ENCODE measurements at regions not wholly inside any gene's neighbourhood (a gene's known extent, or its start where the extent isn't known, plus 50 kb on each side); places are given as distances from the start of the nearest gene placed in this dataset.
"Not testable (repeated sequence)": the region's sequence is repeated elsewhere in the genome, so short reads cannot be mapped to it uniquely, and the experiment has no call there.

DNA sequence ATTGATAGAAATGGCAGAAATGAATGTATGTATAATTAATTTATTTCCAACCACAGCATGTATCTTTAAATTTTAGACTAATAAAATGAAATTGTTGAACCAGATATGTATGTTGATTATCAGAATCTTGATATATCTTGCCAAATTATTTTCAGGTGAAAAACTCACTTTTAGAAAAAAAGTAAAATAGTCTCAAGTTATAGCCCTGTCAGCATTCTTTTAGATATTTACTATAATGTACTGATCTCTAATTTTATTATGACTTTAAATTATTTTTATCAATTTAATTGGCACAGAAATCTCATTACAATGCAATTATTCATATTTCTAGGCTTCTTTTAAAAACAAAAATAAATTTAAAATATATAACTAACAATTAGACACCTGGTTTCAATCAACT lies 1990.4 kb upstream of the CDH6 start:
- Histone ChIP-seq H3K79me2 (ENCODE audit: insufficient read depth, low read depth, low read length) (no peaks in the 10 kb centered on the region), H2AFZ (ENCODE audit: low read length) (no peak overlapping the region), H3K27ac (ENCODE audit: low read depth, low read length, poor library complexity, severe bottlenecking) (no peak overlapping the region), H3K36me3 (ENCODE audit: insufficient read depth, low read length) (no peaks in the 10 kb centered on the region), H4K20me1 (ENCODE audit: insufficient read depth, low read length) (no peaks in the 10 kb centered on the region), H3K4me2 (ENCODE audit: low read length) (no peak overlapping the region), H3K4me1 (ENCODE audit: insufficient read depth, low read length, poor library complexity, severe bottlenecking) (no peaks in the 10 kb centered on the region), H3K9me3 (ENCODE audit: low read length) (no peaks in the 10 kb centered on the region), H3K9me2 (ENCODE audit: insufficient read depth, low read length) (no peaks in the 10 kb centered on the region), H3K4me3 (ENCODE audit: low read depth, low read length, poor library complexity, severe bottlenecking) (no peak overlapping the region)
- DNase-seq (ENCODE audit: low spot score): no peak
- ChIA-PET POLR2A (no interaction called here), CTCF (ENCODE audit: unreplicated experiment) (no interaction called here)
- intact Hi-C loops (cut with micrococcal nuclease; ENCODE audit: unreplicated experiment): no loop called here
- BruUV-seq (replicated peaks): no TSS peak
- TF ChIP-seq, protein P1, sequence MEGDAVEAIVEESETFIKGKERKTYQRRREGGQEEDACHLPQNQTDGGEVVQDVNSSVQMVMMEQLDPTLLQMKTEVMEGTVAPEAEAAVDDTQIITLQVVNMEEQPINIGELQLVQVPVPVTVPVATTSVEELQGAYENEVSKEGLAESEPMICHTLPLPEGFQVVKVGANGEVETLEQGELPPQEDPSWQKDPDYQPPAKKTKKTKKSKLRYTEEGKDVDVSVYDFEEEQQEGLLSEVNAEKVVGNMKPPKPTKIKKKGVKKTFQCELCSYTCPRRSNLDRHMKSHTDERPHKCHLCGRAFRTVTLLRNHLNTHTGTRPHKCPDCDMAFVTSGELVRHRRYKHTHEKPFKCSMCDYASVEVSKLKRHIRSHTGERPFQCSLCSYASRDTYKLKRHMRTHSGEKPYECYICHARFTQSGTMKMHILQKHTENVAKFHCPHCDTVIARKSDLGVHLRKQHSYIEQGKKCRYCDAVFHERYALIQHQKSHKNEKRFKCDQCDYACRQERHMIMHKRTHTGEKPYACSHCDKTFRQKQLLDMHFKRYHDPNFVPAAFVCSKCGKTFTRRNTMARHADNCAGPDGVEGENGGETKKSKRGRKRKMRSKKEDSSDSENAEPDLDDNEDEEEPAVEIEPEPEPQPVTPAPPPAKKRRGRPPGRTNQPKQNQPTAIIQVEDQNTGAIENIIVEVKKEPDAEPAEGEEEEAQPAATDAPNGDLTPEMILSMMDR (conservative IDR thresholded peaks at IDR 0.05; ENCODE audit: low read length): no peak
- TF ChIP-seq EZH2phosphoT487 (IDR thresholded peaks at IDR 0.05; ENCODE audit: borderline replicate concordance, low read depth, low read length): no peak

DNA sequence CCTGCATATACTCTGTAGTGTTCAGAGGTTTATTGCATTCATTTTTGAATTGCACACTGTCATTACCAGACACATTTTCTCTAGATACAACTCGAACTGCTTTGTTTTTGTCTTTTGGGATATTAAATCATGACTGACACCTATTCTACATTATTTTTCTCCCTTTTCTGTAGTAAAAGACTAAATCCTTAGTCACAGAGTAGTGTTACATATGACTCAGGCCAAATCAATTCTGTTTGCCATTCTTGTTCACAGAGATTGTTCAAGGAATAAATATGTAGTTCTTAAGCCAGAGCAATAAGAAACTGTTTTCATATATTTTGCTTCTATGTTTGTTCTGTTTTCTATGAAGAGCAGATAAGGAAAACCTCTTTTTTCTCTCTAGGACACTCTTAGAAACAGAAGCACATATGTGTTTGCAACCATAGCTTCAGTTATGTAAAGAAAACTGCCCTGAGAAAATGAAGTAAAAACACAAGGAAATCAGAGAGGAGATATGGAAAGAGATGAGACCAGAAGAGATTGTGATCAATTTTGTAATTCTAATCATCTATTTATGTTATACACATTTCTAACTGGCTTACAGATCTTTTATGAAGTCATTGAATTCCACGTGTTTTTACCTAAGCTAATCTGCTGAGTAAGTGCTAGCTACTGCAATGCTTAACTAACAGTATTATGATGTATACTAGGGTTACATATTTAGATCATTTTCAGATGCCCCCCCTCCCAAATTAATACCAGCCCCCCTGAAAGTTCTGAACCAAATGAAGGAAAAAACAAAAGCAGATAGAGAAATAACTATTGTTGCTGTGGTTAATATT lies 1995.6 kb upstream of the CDH6 start:
- POLR2A ChIA-PET: no interaction called here

GRCh38 chr5:29193972-29194371 lies 1999.5 kb upstream of the CDH6 start:
- no peaks in the 10 kb centered on the region for H4K20me1 ChIP-seq (ENCODE audit: insufficient read depth, low read length)
- no peaks in the 10 kb centered on the region for H3K36me3 ChIP-seq (ENCODE audit: insufficient read depth, low read length)
- ChIA-PET POLR2A (interaction anchor here (0.9 kb wide), 1 partner anchor 542 kb away, joined by 3 read pairs; no protein-coding TSS in a partner anchor), CTCF (ENCODE audit: unreplicated experiment) (no interaction called here)
- no peaks in the 10 kb centered on the region for H3K4me1 ChIP-seq (ENCODE audit: insufficient read depth, low read length, poor library complexity, severe bottlenecking)
- no peak for TF ChIP-seq EZH2phosphoT487 (IDR thresholded peaks at IDR 0.05; ENCODE audit: borderline replicate concordance, low read depth, low read length)
- TF ChIP-seq, protein P1 (conservative IDR thresholded peaks at IDR 0.05; ENCODE audit: low read length): no peak
- H2AFZ ChIP-seq (ENCODE audit: low read length): no peak overlapping the region
- no peak overlapping the region for H3K4me2 ChIP-seq (ENCODE audit: low read length)
- no TSS peak for BruUV-seq (replicated peaks)
- DNase-seq (ENCODE audit: low spot score): no peak
- H3K9me3 ChIP-seq (ENCODE audit: low read length): no peaks in the 10 kb centered on the region
- no peak overlapping the region for H3K4me3 ChIP-seq (ENCODE audit: low read depth, low read length, poor library complexity, severe bottlenecking)
- H3K27ac ChIP-seq (ENCODE audit: low read depth, low read length, poor library complexity, severe bottlenecking): no peak overlapping the region
- intact Hi-C loops (cut with micrococcal nuclease; ENCODE audit: unreplicated experiment): no loop called here
- H3K79me2 ChIP-seq (ENCODE audit: insufficient read depth, low read depth, low read length): no peaks in the 10 kb centered on the region
- H3K9me2 ChIP-seq (ENCODE audit: insufficient read depth, low read length): no peaks in the 10 kb centered on the region

More for the DNA sequence above, 1995.6 kb upstream of the CDH6 start:
- Histone ChIP-seq H3K79me2 (ENCODE audit: insufficient read depth, low read depth, low read length) (no peaks in the 10 kb centered on the region), H3K27ac (ENCODE audit: low read depth, low read length, poor library complexity, severe bottlenecking) (no peak overlapping the region), H3K36me3 (ENCODE audit: insufficient read depth, low read length) (no peaks in the 10 kb centered on the region), H3K9me2 (ENCODE audit: insufficient read depth, low read length) (no peaks in the 10 kb centered on the region), H3K4me1 (ENCODE audit: insufficient read depth, low read length, poor library complexity, severe bottlenecking) (no peaks in the 10 kb centered on the region), H3K4me2 (ENCODE audit: low read length) (no peak overlapping the region), H3K4me3 (ENCODE audit: low read depth, low read length, poor library complexity, severe bottlenecking) (no peak overlapping the region), H4K20me1 (ENCODE audit: insufficient read depth, low read length) (no peaks in the 10 kb centered on the region), H2AFZ (ENCODE audit: low read length) (no peak overlapping the region), H3K9me3 (ENCODE audit: low read length) (no peaks in the 10 kb centered on the region)
- intact Hi-C loops (cut with micrococcal nuclease; ENCODE audit: unreplicated experiment): no loop called here
- no peak for DNase-seq (ENCODE audit: low spot score)
- CTCF ChIA-PET (ENCODE audit: unreplicated experiment): no interaction called here
- TF ChIP-seq, protein P1 (conservative IDR thresholded peaks at IDR 0.05; ENCODE audit: low read length): no peak
- TF ChIP-seq EZH2phosphoT487 (IDR thresholded peaks at IDR 0.05; ENCODE audit: borderline replicate concordance, low read depth, low read length): no peak
- no TSS peak for BruUV-seq (replicated peaks)

DNA sequence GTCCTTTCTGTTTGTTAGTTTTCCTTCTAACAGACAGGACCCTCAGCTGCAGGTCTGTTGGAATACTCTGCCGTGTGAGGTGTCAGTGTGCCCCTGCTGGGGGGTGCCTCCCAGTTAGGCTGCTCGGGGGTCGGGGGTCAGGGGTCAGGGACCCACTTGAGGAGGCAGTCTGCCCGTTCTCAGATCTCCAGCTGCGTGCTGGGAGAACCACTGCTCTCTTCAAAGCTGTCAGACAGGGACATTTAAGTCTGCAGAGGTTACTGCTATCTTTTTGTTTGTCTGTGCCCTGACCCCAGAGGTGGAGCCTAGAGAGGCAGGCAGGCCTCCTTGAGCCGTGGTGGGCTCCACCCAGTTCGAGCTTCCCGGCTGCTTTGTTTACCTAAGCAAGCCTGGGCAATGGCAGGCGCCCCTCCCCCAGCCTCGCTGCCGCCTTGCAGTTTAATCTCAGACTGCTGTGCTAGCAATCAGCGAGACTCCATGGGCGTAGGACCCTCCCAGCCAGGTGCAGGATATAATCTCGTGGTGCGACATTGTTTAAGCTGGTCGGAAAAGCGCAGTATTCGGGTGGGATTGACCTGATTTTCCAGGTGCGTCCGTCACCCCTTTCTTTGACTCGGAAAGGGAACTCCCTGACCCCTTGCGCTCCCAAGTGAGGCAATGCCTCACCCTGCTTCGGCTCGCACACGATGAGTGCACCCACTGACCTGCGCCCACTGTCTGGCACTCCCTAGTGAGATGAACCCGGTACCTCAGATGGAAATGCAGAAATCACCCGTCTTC lies 2002.0 kb upstream of the CDH6 start:
- H3K4me1 ChIP-seq (ENCODE audit: insufficient read depth, low read length, poor library complexity, severe bottlenecking); H3K9me2 ChIP-seq (ENCODE audit: insufficient read depth, low read length); H3K79me2 ChIP-seq (ENCODE audit: insufficient read depth, low read depth, low read length); H3K4me3 ChIP-seq (ENCODE audit: low read depth, low read length, poor library complexity, severe bottlenecking); BruUV-seq (replicated peaks); H3K36me3 ChIP-seq (ENCODE audit: insufficient read depth, low read length); intact Hi-C loops (cut with micrococcal nuclease; ENCODE audit: unreplicated experiment); DNase-seq (ENCODE audit: low spot score); H4K20me1 ChIP-seq (ENCODE audit: insufficient read depth, low read length); CTCF ChIA-PET (ENCODE audit: unreplicated experiment); H3K27ac ChIP-seq (ENCODE audit: low read depth, low read length, poor library complexity, severe bottlenecking); H2AFZ ChIP-seq (ENCODE audit: low read length); H3K9me3 ChIP-seq (ENCODE audit: low read length); H3K4me2 ChIP-seq (ENCODE audit: low read length): not testable (repeated sequence)
- POLR2A ChIA-PET: interaction anchor here (0.6 kb wide), 1 partner anchor 417 kb away, joined by 3 read pairs; no protein-coding TSS in a partner anchor

Data from OCI-LY7 (cell line).